Glutamatergic neuron (in vitro differentiated cells): ENCODE measurements at regions not wholly inside any gene's neighbourhood (a gene's known extent, or its start where the extent isn't known, plus 50 kb on each side); places are given as distances from the start of the nearest gene placed in this dataset.

Experiments used
- DNase-seq: peaks from one replicate; pipeline ENCODE4 v3.0.0; 2022
- H3K27ac Mint-ChIP-seq: one replicate; pipeline ENCODE4 v1.8.0; 2020; ENCODE audit warnings: mild to moderate bottlenecking, mixed read lengths, inconsistent platforms; ENCODE audit not compliant: unreplicated experiment
- H3K27me3 Mint-ChIP-seq: one replicate; pipeline ENCODE4 v1.8.0; 2020; ENCODE audit warnings: mild to moderate bottlenecking, moderate library complexity, mixed read lengths, inconsistent platforms; ENCODE audit not compliant: unreplicated experiment
- H3K36me3 Mint-ChIP-seq: one replicate; pipeline ENCODE4 v1.8.0; 2020; ENCODE audit warnings: mild to moderate bottlenecking, mixed read lengths, inconsistent platforms; ENCODE audit not compliant: unreplicated experiment
- H3K4me1 Mint-ChIP-seq: one replicate; pipeline ENCODE4 v1.8.0; 2020; ENCODE audit warnings: mild to moderate bottlenecking, low read depth, mixed read lengths, inconsistent platforms; ENCODE audit not compliant: unreplicated experiment
- H3K4me3 Mint-ChIP-seq: one replicate; pipeline ENCODE4 v1.8.0; 2020; ENCODE audit warnings: mild to moderate bottlenecking, mixed read lengths, inconsistent platforms; ENCODE audit not compliant: unreplicated experiment
- H3K9me3 Mint-ChIP-seq: one replicate; pipeline ENCODE4 v1.8.0; 2020; ENCODE audit warnings: mild to moderate bottlenecking, moderate library complexity, mixed read lengths, inconsistent platforms; ENCODE audit not compliant: unreplicated experiment
- TF ChIP-seq, protein P1 (sequence below): fragments of 200-600 bp; sonication (generic); IDR thresholded peaks from one replicate; pipeline ENCODE4 v1.5.0; 2021; ENCODE audit not compliant: partially characterized antibody, unreplicated experiment

DNA sequence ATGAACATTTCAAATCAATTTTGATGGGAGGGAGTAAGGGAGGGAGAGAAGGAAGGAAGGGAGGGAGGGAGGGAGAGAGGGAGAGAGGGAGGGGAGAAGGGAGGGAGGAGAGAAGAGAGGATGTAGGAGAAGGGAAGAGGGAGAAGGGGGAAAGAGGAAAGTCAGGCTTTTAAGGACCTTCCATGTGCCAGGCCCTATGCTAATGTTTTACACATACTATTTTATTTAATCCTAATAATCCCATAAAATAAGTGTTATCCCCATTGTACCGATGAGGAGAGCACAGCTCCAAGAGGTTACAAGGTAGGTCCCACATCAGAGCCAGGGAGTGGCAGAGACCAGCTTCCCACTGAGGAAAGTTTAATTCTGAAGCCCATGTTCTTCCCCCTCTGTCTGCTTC, 341.9 kb downstream of the RAB28 start:
- H3K9me3 Mint-ChIP-seq: no peaks in the 10 kb centered on the region
- no peak overlapping the region for H3K27ac Mint-ChIP-seq
- H3K4me3 Mint-ChIP-seq: no peak overlapping the region
- TF ChIP-seq, protein P1, sequence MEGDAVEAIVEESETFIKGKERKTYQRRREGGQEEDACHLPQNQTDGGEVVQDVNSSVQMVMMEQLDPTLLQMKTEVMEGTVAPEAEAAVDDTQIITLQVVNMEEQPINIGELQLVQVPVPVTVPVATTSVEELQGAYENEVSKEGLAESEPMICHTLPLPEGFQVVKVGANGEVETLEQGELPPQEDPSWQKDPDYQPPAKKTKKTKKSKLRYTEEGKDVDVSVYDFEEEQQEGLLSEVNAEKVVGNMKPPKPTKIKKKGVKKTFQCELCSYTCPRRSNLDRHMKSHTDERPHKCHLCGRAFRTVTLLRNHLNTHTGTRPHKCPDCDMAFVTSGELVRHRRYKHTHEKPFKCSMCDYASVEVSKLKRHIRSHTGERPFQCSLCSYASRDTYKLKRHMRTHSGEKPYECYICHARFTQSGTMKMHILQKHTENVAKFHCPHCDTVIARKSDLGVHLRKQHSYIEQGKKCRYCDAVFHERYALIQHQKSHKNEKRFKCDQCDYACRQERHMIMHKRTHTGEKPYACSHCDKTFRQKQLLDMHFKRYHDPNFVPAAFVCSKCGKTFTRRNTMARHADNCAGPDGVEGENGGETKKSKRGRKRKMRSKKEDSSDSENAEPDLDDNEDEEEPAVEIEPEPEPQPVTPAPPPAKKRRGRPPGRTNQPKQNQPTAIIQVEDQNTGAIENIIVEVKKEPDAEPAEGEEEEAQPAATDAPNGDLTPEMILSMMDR: no peak
- no peaks in the 10 kb centered on the region for H3K27me3 Mint-ChIP-seq
- H3K4me1 Mint-ChIP-seq: no peaks in the 10 kb centered on the region
- no peak for DNase-seq
- H3K36me3 Mint-ChIP-seq: no peaks in the 10 kb centered on the region

DNA sequence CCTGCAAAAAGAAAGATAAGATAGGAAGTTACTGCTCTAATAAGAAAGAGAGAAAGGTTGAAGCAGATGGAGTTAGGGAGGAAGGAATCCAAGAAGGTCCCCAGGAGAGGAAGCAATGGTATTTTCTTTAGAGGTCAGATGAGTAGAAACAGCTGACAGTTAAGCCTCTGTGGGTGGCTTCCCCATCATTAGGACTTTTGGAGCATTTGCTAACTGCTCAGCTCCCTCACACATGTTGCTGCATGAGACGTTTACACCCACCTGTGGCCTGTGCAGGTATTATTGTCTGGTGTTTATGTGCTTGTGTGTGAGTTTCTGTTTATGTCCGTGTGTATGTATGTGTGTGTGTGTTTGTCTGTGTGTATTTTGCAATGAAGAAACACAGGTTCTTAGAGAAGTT, 346.8 kb downstream of the RAB28 start:
- Mint-ChIP-seq H3K27me3 (peaks cover 2% of the 10 kb centered on the region), H3K27ac (no peak overlapping the region), H3K36me3 (no peaks in the 10 kb centered on the region), H3K4me3 (no peak overlapping the region), H3K4me1 (no peaks in the 10 kb centered on the region), H3K9me3 (peaks cover 2% of the 10 kb centered on the region)
- TF ChIP-seq, protein P1: no peak
- no peak for DNase-seq

- TF ChIP-seq, protein P1: no peak
- no peak for DNase-seq
- H3K4me1 Mint-ChIP-seq: no peaks in the 10 kb centered on the region
- H3K27ac Mint-ChIP-seq: no peak overlapping the region
- no peak overlapping the region for H3K4me3 Mint-ChIP-seq
- peaks cover 2% of the 10 kb centered on the region for H3K27me3 Mint-ChIP-seq
- H3K9me3 Mint-ChIP-seq: peaks cover 2% of the 10 kb centered on the region
- H3K36me3 Mint-ChIP-seq: no peaks in the 10 kb centered on the region
These were observed 350.4 kb downstream of the RAB28 start for GRCh38 chr4:13133700-13134099.

DNA sequence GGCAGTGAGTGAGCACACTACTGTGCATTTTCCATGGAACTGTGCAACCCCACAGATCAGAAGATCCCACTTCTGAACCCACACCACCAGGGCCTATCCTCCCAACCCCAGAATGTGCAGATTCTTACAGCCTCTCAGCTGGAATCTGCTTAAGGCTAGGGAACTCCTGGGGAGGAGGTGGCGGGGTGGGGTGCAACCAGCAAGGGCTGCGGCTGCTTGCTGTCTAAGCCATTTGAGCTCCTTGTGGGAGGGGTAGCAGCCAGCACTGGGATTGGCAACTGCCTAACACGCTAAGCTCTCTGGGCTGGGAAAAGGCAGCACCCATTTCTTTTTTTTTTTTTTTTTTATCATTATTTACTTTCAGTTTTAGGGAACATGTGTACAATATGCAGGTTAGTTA, 353.3 kb downstream of the RAB28 start:
- H3K36me3 Mint-ChIP-seq: no peaks in the 10 kb centered on the region
- no peak overlapping the region for H3K27ac Mint-ChIP-seq
- H3K27me3 Mint-ChIP-seq: peaks cover 2% of the 10 kb centered on the region
- no peak for DNase-seq
- H3K4me3 Mint-ChIP-seq: no peak overlapping the region
- H3K9me3 Mint-ChIP-seq: peaks cover 2% of the 10 kb centered on the region
- TF ChIP-seq, protein P1: no peak
- no peaks in the 10 kb centered on the region for H3K4me1 Mint-ChIP-seq

DNA sequence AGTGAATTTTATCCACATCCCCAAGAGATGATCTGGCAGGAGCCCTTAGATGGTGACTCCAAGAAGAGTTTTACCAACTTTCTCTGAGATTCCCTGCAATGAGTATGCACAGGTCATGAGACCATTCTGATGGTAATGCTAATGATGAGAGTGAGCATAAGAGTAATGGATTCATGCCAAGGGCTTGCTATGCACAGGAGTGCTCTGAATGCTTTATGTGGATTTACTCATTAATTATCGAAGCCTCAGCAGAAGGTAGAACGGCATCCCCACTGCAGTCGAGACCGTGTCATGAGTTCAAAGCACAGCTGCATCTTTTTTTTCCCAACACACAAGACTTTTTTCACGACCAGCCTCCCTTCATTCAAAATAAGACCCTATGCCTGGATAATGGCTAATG, 355.0 kb downstream of the RAB28 start:
- DNase-seq: no peak
- Mint-ChIP-seq H3K4me3 (no peak overlapping the region), H3K9me3 (peaks cover 2% of the 10 kb centered on the region), H3K27me3 (no peaks in the 10 kb centered on the region), H3K36me3 (no peaks in the 10 kb centered on the region), H3K27ac (no peak overlapping the region), H3K4me1 (no peaks in the 10 kb centered on the region)
- TF ChIP-seq, protein P1: no peak
